ENCODE measurements at regions not wholly inside any gene's neighbourhood (a gene's known extent, or its start where the extent isn't known, plus 50 kb on each side); places are given as distances from the start of the nearest gene placed in this dataset.

- TF ChIP-seq CTCF (IDR thresholded peaks at IDR 0.05; ENCODE audit: insufficient read depth, low read length) = no peak
- DNase-seq (ENCODE audit: low read depth) = no peak
- H3K4me3 ChIP-seq (ENCODE audit: low read depth, low read length) = no peak overlapping the region
These were observed 130.9 kb upstream of the IQSEC1 start for GRCh38 chr3:13204177-13204581.

GRCh38 chr3:13203398-13204176 lies 130.4 kb upstream of the IQSEC1 start:
- TF ChIP-seq CTCF (IDR thresholded peaks at IDR 0.05; ENCODE audit: insufficient read depth, low read length) = no peak
- no peak overlapping the region for H3K4me3 ChIP-seq (ENCODE audit: low read depth, low read length)
- DNase-seq (ENCODE audit: low read depth) = no peak

- no peak overlapping the region for H3K4me3 ChIP-seq (ENCODE audit: low read depth, low read length)
- DNase-seq (ENCODE audit: low read depth) = no peak
- TF ChIP-seq CTCF (IDR thresholded peaks at IDR 0.05; ENCODE audit: insufficient read depth, low read length) = no peak
These were observed 129.6 kb upstream of the IQSEC1 start for GRCh38 chr3:13202744-13203397.

GRCh38 chr3:13201851-13202250 lies 128.6 kb upstream of the IQSEC1 start:
- DNase-seq (ENCODE audit: low read depth) = no peak
- TF ChIP-seq CTCF (IDR thresholded peaks at IDR 0.05; ENCODE audit: insufficient read depth, low read length) = no peak
- no peak overlapping the region for H3K4me3 ChIP-seq (ENCODE audit: low read depth, low read length)

- no peak for TF ChIP-seq CTCF (IDR thresholded peaks at IDR 0.05; ENCODE audit: insufficient read depth, low read length)
- no peak overlapping the region for H3K4me3 ChIP-seq (ENCODE audit: low read depth, low read length)
- no peak for DNase-seq (ENCODE audit: low read depth)
These were observed 127.7 kb upstream of the IQSEC1 start for GRCh38 chr3:13200946-13201345.

GRCh38 chr3:13200465-13200864 lies 127.2 kb upstream of the IQSEC1 start:
- no peak for DNase-seq (ENCODE audit: low read depth)
- H3K4me3 ChIP-seq (ENCODE audit: low read depth, low read length) = no peak overlapping the region
- TF ChIP-seq CTCF (IDR thresholded peaks at IDR 0.05; ENCODE audit: insufficient read depth, low read length) = no peak

All from fibroblast of the aortic adventitia (primary cell).